ENCODE measurements at regions not wholly inside any gene's neighbourhood (a gene's known extent, or its start where the extent isn't known, plus 50 kb on each side); places are given as distances from the start of the nearest gene placed in this dataset.
"Not testable (repeated sequence)": the region's sequence is repeated elsewhere in the genome, so short reads cannot be mapped to it uniquely, and the experiment has no call there.

DNA sequence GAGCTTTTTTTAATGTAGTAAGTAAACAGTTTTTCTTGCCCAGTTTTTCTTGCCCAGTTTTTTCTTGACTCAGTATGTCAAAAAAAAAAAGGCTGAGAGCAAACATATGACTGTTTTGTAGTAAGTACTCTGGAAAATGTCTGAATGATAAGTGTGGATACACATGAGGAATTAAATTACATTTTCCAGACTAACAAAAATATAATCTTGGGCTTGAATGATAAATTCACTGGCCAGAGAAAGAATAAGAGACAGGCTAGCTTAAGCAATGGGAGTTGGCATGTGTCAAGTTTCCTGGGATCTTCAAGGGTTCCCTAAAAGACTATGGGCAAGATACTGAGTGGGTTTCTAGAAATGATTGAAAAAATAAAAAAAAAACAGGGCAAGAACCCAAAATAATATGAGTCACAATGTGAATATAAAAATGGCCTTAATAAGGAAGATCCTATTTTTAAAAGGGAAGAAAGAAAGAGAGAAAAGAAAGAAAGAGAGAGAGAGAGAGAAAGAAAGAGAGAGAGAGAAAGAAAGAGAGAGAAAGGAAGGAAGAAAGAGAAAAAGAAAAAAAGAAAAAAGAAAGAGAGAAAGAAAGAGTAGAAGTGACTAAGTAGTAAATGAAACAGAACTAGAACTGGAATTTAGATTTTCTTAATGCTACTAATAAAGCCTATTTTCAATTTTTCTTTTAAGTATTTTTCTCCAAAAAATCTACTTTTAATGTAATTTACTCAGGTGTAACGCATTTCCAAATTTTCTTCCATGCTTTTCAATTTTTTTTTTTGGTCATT, 60.2 kb downstream of the TFPI2 start:
- no peak for DNase-seq
- intact Hi-C loops (cut with DNase I) = no loop called here

DNA sequence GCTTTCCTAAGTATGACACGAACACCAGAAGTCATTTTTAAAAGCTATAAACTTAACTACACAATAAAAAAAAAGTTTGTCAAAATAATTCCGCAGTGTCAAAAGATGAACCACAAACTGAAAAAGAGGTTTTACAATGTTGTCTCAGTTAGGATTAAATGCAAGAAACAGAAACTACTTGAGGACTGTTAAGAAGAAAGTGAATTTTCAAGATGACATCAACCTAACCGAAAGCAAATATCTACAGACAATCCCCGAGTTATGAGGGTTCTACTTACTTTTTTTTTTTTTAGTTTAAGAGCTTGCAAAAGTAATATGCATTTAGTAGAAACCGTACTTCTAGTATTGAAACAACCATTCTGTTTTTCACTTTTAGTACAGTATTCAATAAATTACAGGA, 62.3 kb downstream of the TFPI2 start:
- no peak for DNase-seq
- intact Hi-C loops (cut with DNase I) = no loop called here

DNA sequence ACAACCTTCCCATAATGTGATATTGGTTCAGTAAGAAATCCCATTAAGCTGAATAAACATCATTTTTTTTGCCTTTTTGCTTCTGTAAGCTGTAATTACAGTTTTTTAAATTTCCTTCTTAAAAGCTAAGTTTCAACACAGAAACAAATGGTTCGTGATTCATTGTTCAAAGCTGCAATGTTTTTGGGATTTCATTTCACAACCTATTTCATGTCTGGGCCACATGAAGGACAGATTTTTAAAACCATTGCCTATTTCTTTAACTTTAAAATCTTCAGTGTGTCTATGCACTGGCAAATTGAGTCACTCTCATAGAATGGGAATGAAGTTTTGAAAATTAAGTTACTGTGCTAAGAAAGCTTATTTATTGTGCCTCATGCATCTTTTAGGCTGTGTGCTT, 66.9 kb downstream of the TFPI2 start:
- intact Hi-C loops (cut with DNase I) = no loop called here
- no peak for DNase-seq

DNA sequence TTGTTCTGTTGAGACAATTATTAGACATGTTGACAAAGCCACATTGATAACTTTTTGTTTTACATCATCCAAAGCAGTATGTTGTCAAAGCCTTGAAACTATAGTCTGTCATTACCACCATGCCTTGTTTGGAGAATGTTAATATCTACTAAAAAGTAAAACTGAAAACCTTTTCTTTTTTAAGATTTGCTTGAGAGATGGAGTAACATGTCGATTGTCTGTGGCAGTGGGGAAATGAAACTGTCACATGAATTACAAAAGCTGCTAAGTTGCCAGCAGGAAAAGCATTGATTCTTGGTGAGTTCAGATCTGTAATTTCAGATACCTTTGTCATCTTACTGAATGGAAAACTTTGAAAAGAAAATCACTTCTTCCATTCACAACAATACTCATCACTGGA, 69.1 kb downstream of the TFPI2 start:
- intact Hi-C loops (cut with DNase I) = no loop called here
- DNase-seq = no peak

DNA sequence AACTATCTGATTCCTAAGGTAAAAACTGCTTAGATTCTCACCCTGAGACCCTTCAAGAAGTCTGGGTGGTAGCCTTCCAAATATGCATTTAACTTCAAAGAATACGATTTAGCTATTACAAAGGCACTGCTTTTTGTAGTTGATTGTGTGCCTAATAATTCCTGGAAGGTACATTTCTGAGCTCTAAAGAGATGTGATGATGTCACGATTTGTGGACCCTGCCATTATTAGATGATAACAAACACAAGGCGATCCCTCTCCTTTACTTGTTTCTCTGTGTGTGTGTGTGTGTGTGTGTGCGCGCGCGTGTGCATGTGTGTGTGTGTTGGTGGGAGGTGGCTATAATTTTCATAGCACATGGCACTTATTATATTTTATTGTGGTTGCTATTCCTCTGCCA, 70.9 kb downstream of the TFPI2 start:
- no peak for DNase-seq
- intact Hi-C loops (cut with DNase I) = no loop called here

DNA sequence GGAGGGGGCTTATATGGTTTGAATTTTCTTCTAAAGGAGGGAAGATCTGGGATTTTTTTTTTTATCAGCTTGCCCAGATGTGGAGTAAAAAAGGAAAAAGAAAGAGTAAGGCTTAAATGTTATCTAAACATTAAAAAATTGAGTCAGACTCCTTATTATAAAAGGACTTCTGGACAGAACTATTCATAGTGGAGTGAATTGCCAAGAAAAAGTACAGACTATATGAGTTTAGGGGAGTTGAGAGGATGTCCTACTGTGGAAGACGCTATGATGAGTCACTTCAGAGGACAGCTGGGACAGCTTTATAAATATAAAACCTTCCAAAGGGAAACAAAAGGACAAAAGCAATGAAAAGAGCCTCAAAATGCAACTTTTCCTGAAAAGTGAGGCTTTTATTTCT, 73.0 kb downstream of the TFPI2 start:
- intact Hi-C loops (cut with DNase I) = no loop called here
- no peak for DNase-seq

DNA sequence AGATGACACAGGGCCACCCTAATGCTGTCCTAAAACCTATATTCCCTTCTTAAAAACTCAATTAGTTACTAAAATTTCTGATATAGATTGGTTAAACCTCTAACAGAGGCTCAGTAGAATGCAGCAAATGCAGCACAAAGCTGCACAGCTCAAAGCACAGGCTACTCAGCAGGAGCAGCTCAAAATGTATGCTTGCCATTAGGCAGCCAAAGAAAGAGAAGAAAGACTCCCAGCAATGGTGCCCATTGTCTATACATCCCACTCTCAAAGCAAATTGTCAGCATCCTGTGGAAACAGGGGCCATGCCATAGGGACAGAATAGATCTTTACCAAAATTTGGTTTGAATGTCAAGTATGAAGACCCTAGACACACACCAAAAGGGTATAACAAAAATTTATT, 73.5 kb downstream of the TFPI2 start:
- DNase-seq = no peak
- intact Hi-C loops (cut with DNase I) = no loop called here

DNA sequence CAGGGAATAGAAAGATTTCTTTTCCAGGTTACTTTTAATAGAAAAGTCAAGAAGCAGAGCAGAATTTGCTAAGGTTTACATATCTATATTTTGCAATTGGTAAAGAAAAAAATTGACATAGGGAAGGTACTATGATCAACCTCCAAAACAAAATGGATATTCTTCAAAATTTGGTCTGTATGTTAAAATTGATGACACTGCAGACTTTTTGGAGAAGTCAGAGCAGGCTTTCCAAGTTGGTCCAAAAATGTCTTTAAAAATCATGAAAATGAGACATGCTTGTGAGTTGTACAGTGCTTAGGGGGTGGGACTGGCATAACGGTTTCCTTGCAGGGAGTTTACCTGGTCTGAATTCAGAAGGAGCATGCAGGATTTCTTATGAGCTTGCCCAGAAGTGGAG, 77.0 kb downstream of the TFPI2 start:
- DNase-seq = no peak
- intact Hi-C loops (cut with DNase I) = no loop called here

DNA sequence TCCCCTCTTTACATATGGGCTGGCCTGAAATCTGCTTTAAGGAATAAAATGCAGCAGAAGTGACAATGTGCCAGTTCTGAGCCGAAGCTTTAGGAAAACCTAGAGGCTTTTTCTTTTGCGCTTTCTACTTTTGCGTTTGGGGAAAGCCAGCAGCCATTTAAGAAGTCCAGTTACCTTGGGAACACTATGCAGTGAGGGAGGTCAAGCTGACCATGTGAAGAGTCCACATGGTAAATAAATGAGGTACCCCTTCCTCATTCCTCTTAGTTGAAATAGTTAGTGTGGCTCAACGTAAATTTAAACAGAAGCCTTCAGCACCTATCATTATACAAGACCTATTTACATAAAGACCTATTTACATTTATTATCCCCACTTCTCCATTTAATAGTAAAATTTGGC, 78.5 kb downstream of the TFPI2 start:
- DNase-seq = no peak

DNA sequence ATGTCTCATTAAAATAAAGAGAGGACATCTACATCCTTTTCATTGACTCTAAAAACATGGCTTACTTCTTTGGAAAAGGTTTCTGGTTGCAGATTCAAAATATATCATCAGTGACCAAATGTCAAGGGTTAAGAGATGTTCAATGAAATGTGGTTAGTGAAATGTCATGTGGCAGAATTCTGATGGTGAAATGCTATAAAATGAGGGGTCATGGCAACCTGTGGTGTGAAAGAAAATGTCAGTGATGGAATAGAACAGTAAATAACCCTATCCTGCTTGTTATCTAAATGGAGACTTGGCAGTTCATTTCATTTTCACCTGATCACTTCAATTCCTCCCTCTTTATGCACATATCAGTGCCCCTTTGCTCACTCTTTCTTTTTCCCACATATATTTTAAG, 79.4 kb downstream of the TFPI2 start:
- DNase-seq = no peak
- intact Hi-C loops (cut with DNase I) = no loop called here

More for the DNA sequence above, 78.5 kb downstream of the TFPI2 start:
- intact Hi-C loops (cut with DNase I) = no loop called here

DNA sequence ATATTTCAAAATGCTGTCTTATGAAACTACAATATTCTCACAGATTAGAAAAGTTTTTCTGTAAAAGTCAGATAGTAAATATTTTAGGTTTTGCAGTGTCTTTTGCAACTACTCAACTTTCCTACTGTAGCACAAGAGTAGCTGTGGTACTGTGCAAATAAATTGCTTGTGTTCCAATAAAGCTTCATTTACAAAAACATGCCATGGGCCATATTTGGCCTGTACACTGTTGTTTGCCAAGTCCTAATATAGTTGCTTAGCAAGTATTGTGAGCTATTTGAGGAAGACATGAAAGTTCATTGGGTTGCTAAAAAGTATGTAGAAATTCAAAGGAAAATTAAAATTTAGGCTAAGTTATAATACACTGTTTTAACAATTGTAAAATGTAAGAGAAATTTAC, 80.0 kb downstream of the TFPI2 start:
- DNase-seq = no peak
- intact Hi-C loops (cut with DNase I) = no loop called here

DNA sequence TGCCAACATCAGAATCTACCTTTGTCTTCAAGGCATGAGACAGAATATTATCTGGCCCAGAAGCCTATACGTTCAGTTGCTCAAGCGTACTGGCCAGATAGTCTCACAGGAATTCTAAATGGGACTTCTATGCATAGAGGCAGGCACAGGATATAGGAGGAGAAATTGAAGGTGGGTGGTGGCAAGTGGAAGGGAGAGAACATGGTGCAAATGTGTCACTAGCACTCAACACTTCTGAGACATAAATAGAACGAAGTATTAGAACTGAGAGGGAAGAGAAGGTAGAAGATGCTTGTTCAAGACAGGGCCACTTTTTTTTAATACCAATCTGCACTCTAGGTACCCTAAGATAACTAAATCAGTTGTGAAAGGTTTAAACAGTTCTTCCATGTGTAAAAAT, 85.8 kb downstream of the TFPI2 start:
- intact Hi-C loops (cut with DNase I) = no loop called here
- DNase-seq = no peak

DNA sequence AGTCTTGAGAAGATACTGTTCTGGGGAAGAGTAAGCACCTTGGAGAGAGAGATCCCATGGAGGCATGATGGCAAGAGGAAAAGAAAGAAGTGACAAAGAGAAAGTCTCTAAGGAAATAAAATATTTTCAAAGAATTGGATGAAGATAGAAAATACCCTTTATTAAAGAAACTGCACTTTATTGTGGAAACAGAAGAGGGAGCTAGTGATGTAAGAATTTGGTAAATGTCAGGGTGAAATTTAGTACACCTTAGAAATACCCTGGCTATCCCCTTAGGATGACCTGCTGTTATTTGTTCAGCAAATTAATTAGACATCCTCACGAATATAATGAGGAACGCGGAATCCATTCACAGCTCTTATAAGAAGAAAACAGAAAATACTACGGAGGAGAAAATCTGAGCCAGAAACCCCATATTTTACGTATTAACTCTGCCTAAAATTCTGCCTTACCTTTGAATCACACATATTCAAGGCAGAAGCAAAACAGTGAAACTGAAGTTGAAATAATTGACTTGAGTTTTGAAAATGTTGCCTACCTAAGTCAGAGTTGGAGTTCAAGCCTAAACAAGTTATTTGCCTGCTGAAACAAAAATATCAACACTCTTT, 90.7 kb downstream of the TFPI2 start:
- DNase-seq = no peak
- intact Hi-C loops (cut with DNase I) = no loop called here

DNA sequence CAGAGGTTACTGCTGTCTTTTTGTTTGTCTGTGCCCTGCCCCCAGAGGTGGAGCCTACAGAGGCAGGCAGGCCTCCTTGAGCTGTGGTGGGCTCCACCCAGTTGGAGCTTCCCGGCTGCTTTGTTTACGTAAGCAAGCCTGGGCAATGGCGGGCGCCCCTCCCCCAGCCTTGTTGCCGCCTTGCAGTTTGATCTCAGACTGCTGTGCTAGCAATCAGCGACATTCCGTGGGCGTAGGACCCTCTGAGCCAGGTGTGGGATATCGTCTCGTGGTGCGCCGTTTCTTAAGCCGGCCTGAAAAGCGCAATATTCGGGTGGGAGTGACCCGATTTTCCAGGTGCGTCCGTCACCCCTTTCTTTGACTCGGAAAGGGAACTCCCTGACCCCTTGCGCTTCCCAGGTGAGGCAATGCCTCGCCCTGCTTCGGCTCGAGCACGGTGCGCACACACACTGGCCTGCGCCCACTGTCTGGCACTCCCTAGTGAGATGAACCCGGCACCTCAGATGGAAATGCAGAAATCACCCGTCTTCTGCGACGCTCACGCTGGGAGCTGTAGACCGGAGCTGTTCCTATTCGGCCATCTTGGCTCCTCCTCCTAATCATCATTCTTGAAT, 97.4 kb downstream of the TFPI2 start:
- DNase-seq; intact Hi-C loops (cut with DNase I): not testable (repeated sequence)

DNA sequence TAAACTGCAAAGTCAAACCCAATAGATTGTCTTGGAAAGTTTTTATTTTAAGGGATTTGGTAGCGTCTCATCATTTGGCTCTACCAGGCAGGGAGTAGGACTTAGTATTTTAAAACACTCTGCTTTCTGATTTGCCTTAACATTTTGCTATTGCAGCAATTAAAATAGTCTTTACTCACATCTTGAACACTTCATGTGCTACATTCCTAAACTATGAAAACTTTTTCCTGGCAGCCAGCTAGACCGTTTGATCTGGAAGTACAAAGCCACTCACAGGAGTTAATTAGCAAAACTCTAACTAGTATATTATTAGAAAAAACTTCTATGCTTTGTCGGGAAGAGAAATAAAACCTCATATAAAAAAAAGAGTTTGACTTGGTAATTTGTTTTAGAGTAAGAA, 111.4 kb downstream of the TFPI2 start:
- DNase-seq = no peak
- intact Hi-C loops (cut with DNase I) = no loop called here

DNA sequence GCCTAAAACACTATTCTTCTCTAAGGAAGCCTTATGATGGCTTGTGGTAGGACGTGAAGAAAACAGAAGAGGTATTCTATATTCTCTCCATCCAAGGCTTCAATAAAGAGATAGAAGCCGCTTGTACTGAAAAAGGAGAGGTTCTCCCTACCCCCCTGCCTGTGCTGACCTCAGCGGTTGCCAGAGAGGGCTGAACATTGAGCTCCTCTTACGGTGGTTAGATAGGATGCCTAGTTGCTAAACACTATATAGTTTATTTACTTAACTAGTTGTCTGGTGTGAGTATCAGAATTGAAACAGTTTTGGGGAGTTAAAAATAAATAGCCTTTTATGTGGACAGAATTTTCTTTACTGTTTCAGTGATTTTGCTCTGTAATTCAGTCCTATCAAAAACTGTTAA, 112.2 kb downstream of the TFPI2 start:
- intact Hi-C loops (cut with DNase I) = no loop called here
- DNase-seq = no peak

DNA sequence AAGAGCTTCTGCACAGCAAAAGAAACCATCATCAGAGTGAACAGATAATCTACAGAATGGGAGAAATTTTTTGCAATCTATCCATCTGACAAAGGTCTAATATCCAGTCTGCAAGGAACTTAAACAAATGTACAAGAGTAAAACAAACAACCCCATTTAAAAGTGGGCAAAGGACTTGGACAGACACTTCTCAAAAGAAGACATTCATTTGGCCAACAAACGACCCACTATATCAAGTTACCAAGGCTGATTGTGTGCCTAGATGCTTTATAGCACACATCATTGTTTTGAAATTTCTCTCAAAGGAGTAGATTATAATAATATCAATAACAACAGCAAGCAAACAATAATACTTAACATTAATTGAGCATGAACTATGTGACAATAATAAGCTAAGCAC, 117.1 kb downstream of the TFPI2 start:
- DNase-seq = no peak
- intact Hi-C loops (cut with DNase I) = no loop called here

DNA sequence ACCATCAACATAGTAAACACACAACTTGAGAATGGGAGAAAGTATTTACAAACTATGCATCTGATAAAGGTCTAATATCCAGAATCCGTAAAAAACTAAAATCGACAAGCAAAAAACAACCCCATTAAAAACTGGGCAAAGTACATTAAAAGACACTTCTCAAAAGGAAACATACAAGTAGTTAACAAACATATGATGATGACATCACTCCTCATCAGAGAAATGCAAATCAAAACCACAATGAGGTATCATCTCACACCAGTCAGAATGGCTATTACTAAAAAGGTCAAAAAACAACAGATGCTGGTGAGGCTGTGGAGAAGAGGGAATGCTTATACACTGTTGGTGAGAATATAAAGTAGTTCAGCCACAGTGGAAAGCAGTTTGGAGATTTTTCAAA, 125.1 kb downstream of the TFPI2 start:
- intact Hi-C loops (cut with DNase I) = no loop called here
- DNase-seq = no peak

DNA sequence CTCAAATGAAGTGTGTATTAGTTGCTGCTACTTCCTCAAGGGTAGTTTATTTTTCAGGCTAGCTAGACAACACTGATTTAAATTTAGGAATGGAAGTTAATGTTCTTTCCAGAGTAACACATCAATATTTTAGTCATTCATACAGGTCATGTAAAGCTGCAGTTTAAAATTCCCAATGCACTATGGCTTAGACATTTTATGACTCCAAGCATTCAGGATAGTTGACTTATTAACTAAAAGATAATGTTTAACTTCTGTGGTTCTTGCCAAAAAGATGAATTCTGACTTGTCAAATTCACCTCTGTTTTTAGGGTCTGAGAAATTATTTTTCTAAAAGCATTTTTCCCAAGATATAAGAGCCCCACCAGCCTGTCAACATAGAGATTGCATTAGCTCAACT, 131.9 kb downstream of the TFPI2 start:
- intact Hi-C loops (cut with DNase I) = no loop called here
- no peak for DNase-seq

DNA sequence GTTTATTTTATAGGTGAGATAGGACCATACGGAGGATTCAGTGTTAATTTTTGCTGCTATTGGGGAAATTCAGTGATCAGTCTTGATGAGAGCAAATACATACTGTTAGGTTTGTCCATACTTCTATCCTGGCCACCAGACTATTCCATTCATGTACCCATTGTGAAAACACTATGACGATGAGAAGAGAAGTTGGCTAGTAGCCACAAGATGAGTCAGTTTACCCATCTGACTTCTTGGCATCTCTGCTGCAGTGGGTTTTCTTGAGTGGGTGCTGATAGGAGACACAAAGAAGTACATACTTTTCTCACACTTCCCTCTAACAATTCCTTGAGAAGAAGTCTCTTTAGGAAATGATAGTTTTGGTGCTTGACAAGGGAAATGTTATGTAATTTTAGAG, 133.1 kb downstream of the TFPI2 start:
- no peak for DNase-seq
- intact Hi-C loops (cut with DNase I) = no loop called here

DNA sequence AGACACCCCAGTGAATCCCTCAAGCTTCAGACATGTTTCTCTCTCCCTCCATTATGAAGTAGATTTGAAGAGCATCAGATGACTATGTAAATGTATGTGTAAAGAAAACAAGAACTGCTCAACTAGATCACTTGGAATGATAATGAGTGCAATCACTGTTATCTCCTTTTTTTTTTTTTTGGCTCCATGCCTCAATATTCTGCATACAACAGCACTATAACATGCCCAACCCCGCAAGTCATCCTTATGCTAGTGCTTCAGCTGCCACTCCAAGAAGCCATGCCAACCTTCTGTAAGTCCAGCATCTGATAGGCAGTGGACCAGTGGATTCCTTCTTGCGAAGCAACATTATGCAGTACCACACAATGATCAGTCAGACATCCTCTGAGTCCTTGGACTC, 133.7 kb downstream of the TFPI2 start:
- no peak for DNase-seq
- intact Hi-C loops (cut with DNase I) = no loop called here

Measured in head of caudate nucleus (tissue), 42 donors.